ENCODE measurements at regions not wholly inside any gene's neighbourhood (a gene's known extent, or its start where the extent isn't known, plus 50 kb on each side); places are given as distances from the start of the nearest gene placed in this dataset.

- Histone ChIP-seq H3K4me3 (no peak overlapping the region), H3K4me1 (no peaks in the 10 kb centered on the region), H3K27ac (no peak overlapping the region), H3K36me3 (no peaks in the 10 kb centered on the region), H3K27me3 (no peaks in the 10 kb centered on the region), H3K9me3 (no peaks in the 10 kb centered on the region)
- intact Hi-C loops (cut with DNase I; ENCODE audit: low total_unique reads) = no loop called here
- no peak for DNase-seq
- TF ChIP-seq, protein P1, sequence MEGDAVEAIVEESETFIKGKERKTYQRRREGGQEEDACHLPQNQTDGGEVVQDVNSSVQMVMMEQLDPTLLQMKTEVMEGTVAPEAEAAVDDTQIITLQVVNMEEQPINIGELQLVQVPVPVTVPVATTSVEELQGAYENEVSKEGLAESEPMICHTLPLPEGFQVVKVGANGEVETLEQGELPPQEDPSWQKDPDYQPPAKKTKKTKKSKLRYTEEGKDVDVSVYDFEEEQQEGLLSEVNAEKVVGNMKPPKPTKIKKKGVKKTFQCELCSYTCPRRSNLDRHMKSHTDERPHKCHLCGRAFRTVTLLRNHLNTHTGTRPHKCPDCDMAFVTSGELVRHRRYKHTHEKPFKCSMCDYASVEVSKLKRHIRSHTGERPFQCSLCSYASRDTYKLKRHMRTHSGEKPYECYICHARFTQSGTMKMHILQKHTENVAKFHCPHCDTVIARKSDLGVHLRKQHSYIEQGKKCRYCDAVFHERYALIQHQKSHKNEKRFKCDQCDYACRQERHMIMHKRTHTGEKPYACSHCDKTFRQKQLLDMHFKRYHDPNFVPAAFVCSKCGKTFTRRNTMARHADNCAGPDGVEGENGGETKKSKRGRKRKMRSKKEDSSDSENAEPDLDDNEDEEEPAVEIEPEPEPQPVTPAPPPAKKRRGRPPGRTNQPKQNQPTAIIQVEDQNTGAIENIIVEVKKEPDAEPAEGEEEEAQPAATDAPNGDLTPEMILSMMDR (IDR thresholded peaks at IDR 0.05) = no peak
- no peak for TF ChIP-seq POLR2A (IDR thresholded peaks at IDR 0.05)
Observed at GRCh38 chr6:145420599-145420998, 314.7 kb downstream of the EPM2A start.

- intact Hi-C loops (cut with DNase I; ENCODE audit: low total_unique reads) = no loop called here
- TF ChIP-seq, protein P1 (IDR thresholded peaks at IDR 0.05) = no peak
- no peak for TF ChIP-seq POLR2A (IDR thresholded peaks at IDR 0.05)
- Histone ChIP-seq H3K4me3 (no peak overlapping the region), H3K27me3 (no peaks in the 10 kb centered on the region), H3K36me3 (no peaks in the 10 kb centered on the region), H3K4me1 (no peaks in the 10 kb centered on the region), H3K27ac (no peak overlapping the region), H3K9me3 (no peaks in the 10 kb centered on the region)
- no peak for DNase-seq
Observed at GRCh38 chr6:145423936-145424335, 311.4 kb downstream of the EPM2A start.

- intact Hi-C loops (cut with DNase I; ENCODE audit: low total_unique reads) = no loop called here
- TF ChIP-seq POLR2A (IDR thresholded peaks at IDR 0.05) = no peak
- TF ChIP-seq, protein P1 (IDR thresholded peaks at IDR 0.05) = no peak
Observed at GRCh38 chr6:145427232-145427631, 308.1 kb downstream of the EPM2A start.

GRCh38 chr6:145428706-145429105 is 306.6 kb downstream of the EPM2A start:
- no peak overlapping the region for H3K4me3 ChIP-seq
- H3K27ac ChIP-seq = no peak overlapping the region
- no peak for TF ChIP-seq POLR2A (IDR thresholded peaks at IDR 0.05)
- DNase-seq = no peak
- no peaks in the 10 kb centered on the region for H3K27me3 ChIP-seq
- no peaks in the 10 kb centered on the region for H3K36me3 ChIP-seq
- no peaks in the 10 kb centered on the region for H3K4me1 ChIP-seq
- intact Hi-C loops (cut with DNase I; ENCODE audit: low total_unique reads) = no loop called here
- H3K9me3 ChIP-seq = no peaks in the 10 kb centered on the region

More at GRCh38 chr6:145427232-145427631, 308.1 kb downstream of the EPM2A start:
- Histone ChIP-seq H3K27me3 (no peaks in the 10 kb centered on the region), H3K9me3 (no peaks in the 10 kb centered on the region), H3K27ac (no peak overlapping the region), H3K4me1 (no peaks in the 10 kb centered on the region), H3K4me3 (no peak overlapping the region), H3K36me3 (no peaks in the 10 kb centered on the region)
- no peak for DNase-seq

GRCh38 chr6:145442110-145442509 is 293.2 kb downstream of the EPM2A start:
- Histone ChIP-seq H3K36me3 (no peaks in the 10 kb centered on the region), H3K27ac (no peak overlapping the region), H3K4me1 (no peaks in the 10 kb centered on the region), H3K4me3 (no peak overlapping the region), H3K9me3 (no peaks in the 10 kb centered on the region), H3K27me3 (no peaks in the 10 kb centered on the region)
- no peak for DNase-seq
- TF ChIP-seq, protein P1 (IDR thresholded peaks at IDR 0.05) = no peak
- TF ChIP-seq POLR2A (IDR thresholded peaks at IDR 0.05) = no peak
- intact Hi-C loops (cut with DNase I; ENCODE audit: low total_unique reads) = no loop called here

GRCh38 chr6:145445674-145446073 is 289.6 kb downstream of the EPM2A start:
- no peak overlapping the region for H3K27ac ChIP-seq
- no peak for TF ChIP-seq POLR2A (IDR thresholded peaks at IDR 0.05)
- TF ChIP-seq, protein P1 (IDR thresholded peaks at IDR 0.05) = no peak
- H3K36me3 ChIP-seq = no peaks in the 10 kb centered on the region
- no peaks in the 10 kb centered on the region for H3K27me3 ChIP-seq
- no peak for DNase-seq
- H3K4me3 ChIP-seq = no peak overlapping the region
- intact Hi-C loops (cut with DNase I; ENCODE audit: low total_unique reads) = no loop called here
- H3K9me3 ChIP-seq = no peaks in the 10 kb centered on the region
- no peaks in the 10 kb centered on the region for H3K4me1 ChIP-seq
